Keratinocyte (primary cell): ENCODE measurements at regions not wholly inside any gene's neighbourhood (a gene's known extent, or its start where the extent isn't known, plus 50 kb on each side); places are given as distances from the start of the nearest gene placed in this dataset.

Experiments used
- DNase-seq: peaks from one replicate; pipeline ENCODE4 v3.0.0-alpha.2; 2011; ENCODE audit warnings: low read depth, missing footprints, low spot score
- FAIRE-seq: peaks from 2 replicates; lab custom pipeline; 2011; peaks lifted over from hg19 to GRCh38; lab: Jason Lieb, UNC
- H2AFZ ChIP-seq: 2 replicates; pipeline ENCODE4 v1.6.0; 2012; ENCODE audit warnings: low read length, control low read depth, inconsistent platforms; ENCODE audit not compliant: control insufficient read depth
- H3K27ac ChIP-seq: 2 replicates; pipeline ENCODE4 v1.5.1; 2011; ENCODE audit warnings: low read length; ENCODE audit not compliant: control insufficient read depth, insufficient read depth
- H3K27me3 ChIP-seq: 3 replicates; pipeline ENCODE4 v1.6.0; 2011; ENCODE audit warnings: low read length; ENCODE audit not compliant: control insufficient read depth, insufficient read depth; ENCODE audit errors: extremely low read depth
- H3K36me3 ChIP-seq, 2 experiments: 2 replicates in 1 of 2; 3 replicates in 1 of 2; pipeline ENCODE4 v1.5.1; 2011; ENCODE audit warnings: low read length in 2 of 2, mild to moderate bottlenecking in 1 of 2; ENCODE audit not compliant: control insufficient read depth in 2 of 2, insufficient read depth in 2 of 2; ENCODE audit errors: extremely low read depth in 1 of 2
- H3K4me1 ChIP-seq: 3 replicates; pipeline ENCODE4 v1.5.1; 2011; ENCODE audit warnings: low read length; ENCODE audit not compliant: control insufficient read depth, insufficient read depth; ENCODE audit errors: extremely low read depth
- H3K4me2 ChIP-seq: 3 replicates; pipeline ENCODE4 v1.6.0; 2011; ENCODE audit warnings: low read depth, low read length; ENCODE audit not compliant: control insufficient read depth, insufficient read depth; ENCODE audit errors: extremely low read depth
- H3K4me3 ChIP-seq, 3 experiments: fragments of 200-600 bp in 1 of 3; sonication (generic) in 1 of 3; 2 replicates in 2 of 3; 3 replicates in 1 of 3; pipeline ENCODE4 v1.5.1; 2011 to 2016; ENCODE audit warnings: low read length in 3 of 3, mild to moderate bottlenecking in 3 of 3, control low read depth in 2 of 3, inconsistent platforms in 1 of 3, low read depth in 1 of 3, mixed read lengths in 1 of 3, mixed run types in 1 of 3, moderate library complexity in 1 of 3; ENCODE audit not compliant: control insufficient read depth in 2 of 3, insufficient read depth in 2 of 3; ENCODE audit errors: extremely low read depth in 1 of 3
- H3K79me2 ChIP-seq: 2 replicates; pipeline ENCODE4 v1.6.0; 2012; ENCODE audit warnings: low read length; ENCODE audit not compliant: control insufficient read depth, insufficient read depth
- H3K9ac ChIP-seq: 3 replicates; pipeline ENCODE4 v1.6.0; 2011; ENCODE audit warnings: low read length; ENCODE audit not compliant: control insufficient read depth, insufficient read depth; ENCODE audit errors: extremely low read depth
- H3K9me1 ChIP-seq: 3 replicates; pipeline ENCODE4 v1.6.0; 2011; ENCODE audit warnings: low read length; ENCODE audit not compliant: control insufficient read depth, insufficient read depth; ENCODE audit errors: extremely low read depth
- H3K9me3 ChIP-seq: 2 replicates; pipeline ENCODE4 v1.5.1; 2012; ENCODE audit warnings: low read depth, low read length; ENCODE audit not compliant: control insufficient read depth
- H4K20me1 ChIP-seq: 3 replicates; pipeline ENCODE4 v1.6.0; 2011; ENCODE audit warnings: low read length; ENCODE audit not compliant: control insufficient read depth, insufficient read depth; ENCODE audit errors: extremely low read depth
- CTCF ChIP-seq, 3 experiments: IDR thresholded peaks in 1 of 3; conservative IDR thresholded peaks in 1 of 3; optimal IDR thresholded peaks in 1 of 3; 2 replicates in 2 of 3; 3 replicates in 1 of 3; pipeline versions ENCODE3 to v1.5.1; 2011; ENCODE audit warnings: low read length in 3 of 3, mild to moderate bottlenecking in 3 of 3, moderate library complexity in 2 of 3, control low read depth in 1 of 3, inconsistent platforms in 1 of 3; ENCODE audit not compliant: insufficient read depth in 2 of 3; ENCODE audit errors: extremely low read depth in 1 of 3
- EZH2 ChIP-seq: IDR thresholded peaks from one replicate; pipeline ENCODE4 v1.6.1; 2012; ENCODE audit warnings: inconsistent platforms, mild to moderate bottlenecking, low read length, moderate library complexity
- dilution Hi-C: fragments of 300-500 bp; cut with MboI; formaldehyde crosslinking; loops from one replicate; pipeline ENCODE4 v1.7.0; 2020; ENCODE audit warnings: low sequenced_read_pairs; ENCODE audit not compliant: extremely low pct_ligation_motif_present

DNA sequence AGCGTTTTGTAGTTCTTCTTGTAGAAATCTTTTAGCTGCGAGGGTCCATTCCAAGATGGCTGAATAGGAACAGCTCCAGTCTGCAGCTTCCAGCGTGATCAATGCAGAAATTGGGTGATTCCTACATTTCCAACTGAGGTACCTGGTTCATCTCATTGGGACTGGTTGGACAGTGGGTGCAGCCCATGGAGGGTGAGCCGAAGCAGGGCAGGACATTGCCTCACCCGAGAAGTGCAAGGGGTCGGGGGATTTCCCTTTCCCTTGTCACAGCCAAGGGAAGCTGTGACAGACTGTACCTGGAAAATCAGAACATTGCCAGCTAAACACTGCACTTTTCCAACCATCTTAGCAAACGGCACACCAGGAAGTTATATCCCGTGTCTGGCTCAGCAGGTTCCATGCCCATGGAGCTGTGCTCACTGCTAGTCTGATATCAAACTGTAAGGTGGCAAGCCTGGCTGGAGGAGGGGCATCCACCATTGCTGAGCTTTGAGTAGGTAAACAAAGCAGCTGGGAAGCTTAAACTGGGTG is 176.0 kb upstream of the SPRY2 start:
- no peak for FAIRE-seq
- Histone ChIP-seq H3K27ac (no peak overlapping the region), H3K9ac (no peak overlapping the region), H4K20me1 (no peaks in the 10 kb centered on the region), H3K4me3 (no peak overlapping the region), H3K9me1 (no peaks in the 10 kb centered on the region), H3K79me2 (no peaks in the 10 kb centered on the region), H3K27me3 (no peaks in the 10 kb centered on the region), H2AFZ (no peak overlapping the region), H3K4me2 (no peak overlapping the region), H3K9me3 (no peaks in the 10 kb centered on the region), H3K4me1 (no peaks in the 10 kb centered on the region), H3K36me3 (no peaks in the 10 kb centered on the region)
- no peak for DNase-seq
- no peak for TF ChIP-seq EZH2
- no peak for TF ChIP-seq CTCF (optimal IDR thresholded peaks at IDR 0.05 in 1 of 3, IDR thresholded peaks at IDR 0.05 in 1 of 3, conservative IDR thresholded peaks at IDR 0.05 in 1 of 3; ENCODE audit: extremely low read depth in 1 of 3, insufficient read depth in 2 of 3, low read length in 3 of 3)
- dilution Hi-C loops: no loop called here

DNA sequence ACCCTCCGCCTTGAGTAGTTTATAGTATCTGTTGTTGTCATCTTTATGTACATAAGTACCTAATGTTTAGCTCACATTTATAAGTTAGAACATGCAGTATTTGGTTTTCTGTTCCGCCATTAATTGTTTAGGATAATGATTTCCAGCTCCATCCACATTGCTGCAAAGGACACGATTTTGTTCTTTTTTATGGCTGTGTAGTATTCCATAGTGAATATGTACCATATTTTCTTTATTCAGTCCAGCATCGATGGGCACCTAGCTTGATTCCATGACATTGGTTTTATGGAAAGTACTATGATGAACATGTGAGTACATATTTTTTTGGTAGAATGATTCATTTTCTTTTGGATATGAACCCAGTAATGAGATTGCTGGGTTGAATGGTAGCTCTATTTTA is 174.4 kb upstream of the SPRY2 start:
- H3K4me2 ChIP-seq: no peak overlapping the region
- TF ChIP-seq CTCF (optimal IDR thresholded peaks at IDR 0.05 in 1 of 3, IDR thresholded peaks at IDR 0.05 in 1 of 3, conservative IDR thresholded peaks at IDR 0.05 in 1 of 3; ENCODE audit: extremely low read depth in 1 of 3, insufficient read depth in 2 of 3, low read length in 3 of 3) (no peak), EZH2 (no peak)
- no peaks in the 10 kb centered on the region for H3K27me3 ChIP-seq
- no peak overlapping the region for H3K27ac ChIP-seq
- H3K79me2 ChIP-seq: no peaks in the 10 kb centered on the region
- H2AFZ ChIP-seq: no peak overlapping the region
- H3K9me3 ChIP-seq: no peaks in the 10 kb centered on the region
- FAIRE-seq: no peak
- no peaks in the 10 kb centered on the region for H3K4me1 ChIP-seq
- no peak for DNase-seq
- dilution Hi-C loops: no loop called here
- H4K20me1 ChIP-seq: no peaks in the 10 kb centered on the region
- no peak overlapping the region for H3K9ac ChIP-seq
- no peaks in the 10 kb centered on the region for H3K9me1 ChIP-seq
- no peaks in the 10 kb centered on the region for H3K36me3 ChIP-seq
- H3K4me3 ChIP-seq: no peak overlapping the region
